CD4-positive, alpha-beta T cell (primary cell): ENCODE measurements at regions not wholly inside any gene's neighbourhood (a gene's known extent, or its start where the extent isn't known, plus 50 kb on each side); places are given as distances from the start of the nearest gene placed in this dataset.

Experiments used
- ATAC-seq: fragments of 200-7000 bp; cut with Tn5 transposase; one replicate; pipeline ENCODE4 v1.10.0; 2022; ENCODE audit warnings: mild to moderate bottlenecking; ENCODE audit not compliant: poor library complexity
- CTCF ChIA-PET: fragments of 350-600 bp; sonication (Branson Sonifier 250); formaldehyde crosslinking; loops from one replicate; lab custom pipeline; 2021; ENCODE audit warnings: antibody characterized with exemption, inconsistent platforms; lab: Charles Lee
- POLR2A ChIA-PET: fragments of 350-600 bp; sonication (Branson Sonifier 250); formaldehyde crosslinking; loops from one replicate; lab custom pipeline; 2021; ENCODE audit warnings: antibody characterized with exemption, inconsistent platforms; lab: Charles Lee
- DNase-seq, 14 experiments: peaks; one replicate each; pipeline ENCODE4 v3.0.0-alpha.2; 2013 to 2020; ENCODE audit warnings: mixed read lengths in 2 of 14
- H3K27ac ChIP-seq, 2 donors: one replicate each; pipeline versions ENCODE4 v1.5.1 to v1.7.0; 2013; ENCODE audit warnings: low read length in 2 of 2, low read depth in 1 of 2, mild to moderate bottlenecking in 1 of 2
- H3K27me3 ChIP-seq, 2 experiments: 1 replicate in 1 of 2; 2 replicates in 1 of 2; pipeline versions ENCODE4 v1.6.1 to v1.7.0; 2013; ENCODE audit warnings: low read length in 2 of 2, control low read depth in 1 of 2, mild to moderate bottlenecking in 1 of 2, moderate library complexity in 1 of 2; ENCODE audit not compliant: insufficient read depth in 2 of 2, control insufficient read depth in 1 of 2
- H3K36me3 ChIP-seq: one replicate; pipeline ENCODE4 v1.6.1; 2013; ENCODE audit warnings: low read length, control low read depth; ENCODE audit not compliant: insufficient read depth
- H3K4me1 ChIP-seq: one replicate; pipeline ENCODE4 v1.6.1; 2013; ENCODE audit warnings: low read length, control low read depth; ENCODE audit not compliant: insufficient read depth
- H3K4me3 ChIP-seq: one replicate; pipeline ENCODE4 v1.5.1; 2013; ENCODE audit warnings: mild to moderate bottlenecking, low read length, moderate library complexity
- H3K9me3 ChIP-seq, 2 experiments: 1 replicate in 1 of 2; 2 replicates in 1 of 2; pipeline versions ENCODE4 v1.6.1 to v1.7.0; 2013; ENCODE audit warnings: low read length in 2 of 2, mild to moderate bottlenecking in 2 of 2, control low read depth in 1 of 2, moderate library complexity in 1 of 2; ENCODE audit not compliant: control insufficient read depth in 1 of 2, insufficient read depth in 1 of 2
- H3K27ac Mint-ChIP-seq: one replicate; pipeline ENCODE4 v1.8.0; 2020; ENCODE audit warnings: mixed read lengths
- H3K27me3 Mint-ChIP-seq: one replicate; pipeline ENCODE4 v1.8.0; 2021; ENCODE audit warnings: mixed read lengths
- H3K36me3 Mint-ChIP-seq: one replicate; pipeline ENCODE4 v1.8.0; 2021; ENCODE audit warnings: low read depth, mixed read lengths
- H3K4me1 Mint-ChIP-seq: one replicate; pipeline ENCODE4 v1.8.0; 2021; ENCODE audit warnings: low read depth, mixed read lengths
- H3K4me3 Mint-ChIP-seq: one replicate; pipeline ENCODE4 v1.8.0; 2020; ENCODE audit warnings: mild to moderate bottlenecking, mixed read lengths
- H3K9me3 Mint-ChIP-seq: one replicate; pipeline ENCODE4 v1.8.0; 2020; ENCODE audit warnings: mixed read lengths
- intact Hi-C, 2 experiments: fragments of 100-400 bp; cut with DNase I in 1 of 2; cut with micrococcal nuclease in 1 of 2; formaldehyde crosslinking; loops; one replicate each; pipeline versions ENCODE4 v1.15.1 to v1.9.0; 2023 to 2025; cut with DNase I, micrococcal nuclease
- TF ChIP-seq, protein P1 (sequence below): fragments of 200-600 bp; IDR thresholded peaks from one replicate; pipeline ENCODE4 v1.8.0; 2022; ENCODE audit warnings: antibody characterized with exemption, mild to moderate bottlenecking

DNA sequence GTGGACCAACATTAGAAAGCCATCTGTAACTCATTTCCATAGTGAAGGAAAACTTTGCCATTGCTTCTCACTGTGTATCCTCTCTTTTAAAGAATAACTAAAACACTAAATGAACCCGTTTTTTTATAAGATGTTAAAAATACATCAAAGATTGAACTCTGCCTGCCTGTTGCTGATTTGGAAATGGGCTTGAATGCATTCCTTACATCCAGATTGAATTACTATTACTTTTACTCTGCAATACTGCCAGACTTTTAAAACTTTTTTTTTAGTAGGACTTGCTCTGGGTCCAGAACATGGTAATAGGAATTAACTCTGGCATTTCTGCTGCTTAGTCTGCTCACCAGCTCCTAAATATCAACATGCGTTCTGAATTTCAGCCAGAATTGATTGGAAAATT, 176.8 kb upstream of the PAPPA start:
- ATAC-seq (no peak), DNase-seq (no peak)
- intact Hi-C loops, result no loop called here
- H3K4me1 ChIP-seq, result no peaks in the 10 kb centered on the region
- no peaks in the 10 kb centered on the region for H3K27me3 ChIP-seq
- H3K4me3 ChIP-seq, result no peak overlapping the region
- Mint-ChIP-seq H3K4me3 (no peak overlapping the region), H3K9me3 (peaks cover 8% of the 10 kb centered on the region), H3K27ac (no peak overlapping the region), H3K27me3 (no peaks in the 10 kb centered on the region), H3K4me1 (no peaks in the 10 kb centered on the region), H3K36me3 (no peaks in the 10 kb centered on the region)
- H3K9me3 ChIP-seq, result no peaks in the 10 kb centered on the region
- no peaks in the 10 kb centered on the region for H3K36me3 ChIP-seq
- TF ChIP-seq, protein P1, sequence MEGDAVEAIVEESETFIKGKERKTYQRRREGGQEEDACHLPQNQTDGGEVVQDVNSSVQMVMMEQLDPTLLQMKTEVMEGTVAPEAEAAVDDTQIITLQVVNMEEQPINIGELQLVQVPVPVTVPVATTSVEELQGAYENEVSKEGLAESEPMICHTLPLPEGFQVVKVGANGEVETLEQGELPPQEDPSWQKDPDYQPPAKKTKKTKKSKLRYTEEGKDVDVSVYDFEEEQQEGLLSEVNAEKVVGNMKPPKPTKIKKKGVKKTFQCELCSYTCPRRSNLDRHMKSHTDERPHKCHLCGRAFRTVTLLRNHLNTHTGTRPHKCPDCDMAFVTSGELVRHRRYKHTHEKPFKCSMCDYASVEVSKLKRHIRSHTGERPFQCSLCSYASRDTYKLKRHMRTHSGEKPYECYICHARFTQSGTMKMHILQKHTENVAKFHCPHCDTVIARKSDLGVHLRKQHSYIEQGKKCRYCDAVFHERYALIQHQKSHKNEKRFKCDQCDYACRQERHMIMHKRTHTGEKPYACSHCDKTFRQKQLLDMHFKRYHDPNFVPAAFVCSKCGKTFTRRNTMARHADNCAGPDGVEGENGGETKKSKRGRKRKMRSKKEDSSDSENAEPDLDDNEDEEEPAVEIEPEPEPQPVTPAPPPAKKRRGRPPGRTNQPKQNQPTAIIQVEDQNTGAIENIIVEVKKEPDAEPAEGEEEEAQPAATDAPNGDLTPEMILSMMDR, result no peak
- ChIA-PET POLR2A (no interaction called here), CTCF (no interaction called here)
- H3K27ac ChIP-seq, result no peak overlapping the region

DNA sequence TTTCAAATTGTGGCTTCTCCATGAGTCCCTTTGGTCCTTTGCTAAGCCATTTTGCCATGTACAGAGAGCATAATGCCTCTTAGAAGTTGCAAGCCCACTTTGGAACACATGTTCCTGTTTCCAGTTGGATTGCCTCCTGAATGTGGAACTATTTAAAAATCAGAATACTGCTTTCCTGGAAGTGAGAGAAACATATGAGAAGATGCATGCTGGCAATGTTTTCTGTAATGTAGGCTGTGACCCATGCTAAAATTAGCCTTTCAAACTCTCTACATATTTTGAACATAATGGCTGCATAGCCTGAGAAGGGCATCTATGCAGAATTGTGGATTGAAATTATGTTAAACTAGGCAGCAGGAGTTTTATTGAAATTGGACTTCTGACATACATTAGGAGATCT, 175.5 kb upstream of the PAPPA start:
- Mint-ChIP-seq H3K27me3 (no peaks in the 10 kb centered on the region), H3K27ac (no peak overlapping the region), H3K9me3 (peaks cover 3% of the 10 kb centered on the region), H3K4me1 (no peaks in the 10 kb centered on the region), H3K36me3 (no peaks in the 10 kb centered on the region), H3K4me3 (no peak overlapping the region)
- no peak overlapping the region for H3K4me3 ChIP-seq
- H3K27me3 ChIP-seq, result no peaks in the 10 kb centered on the region
- H3K27ac ChIP-seq, result no peak overlapping the region
- ChIA-PET CTCF (no interaction called here), POLR2A (no interaction called here)
- DNase-seq (no peak), ATAC-seq (no peak)
- no peaks in the 10 kb centered on the region for H3K36me3 ChIP-seq
- no peaks in the 10 kb centered on the region for H3K9me3 ChIP-seq
- TF ChIP-seq, protein P1, result no peak
- H3K4me1 ChIP-seq, result no peaks in the 10 kb centered on the region
- intact Hi-C loops, result no loop called here

DNA sequence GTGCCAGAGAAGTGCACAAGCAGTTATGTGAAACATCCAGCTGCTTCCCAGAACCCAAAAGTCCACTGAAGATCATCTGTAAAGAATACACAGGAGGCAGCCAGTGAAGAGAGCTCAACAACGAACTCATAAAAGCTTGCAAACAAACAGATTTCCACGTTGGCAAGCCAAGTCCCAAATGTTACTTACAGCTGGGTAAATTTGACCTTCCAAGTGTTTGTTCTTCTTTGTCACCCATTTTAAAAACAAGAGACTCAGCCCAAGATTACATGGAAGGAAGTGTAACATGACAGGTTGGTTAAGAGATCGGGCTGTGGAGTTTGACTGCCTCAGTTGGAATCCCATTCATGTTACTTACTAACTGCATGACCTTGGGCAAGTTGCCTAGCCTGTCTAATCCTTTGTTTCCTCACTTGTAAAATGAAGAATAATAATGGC, 174.9 kb upstream of the PAPPA start:
- no peaks in the 10 kb centered on the region for H3K9me3 ChIP-seq
- no peaks in the 10 kb centered on the region for H3K27me3 Mint-ChIP-seq
- H3K9me3 Mint-ChIP-seq, result peaks cover 3% of the 10 kb centered on the region
- no peaks in the 10 kb centered on the region for H3K27me3 ChIP-seq
- H3K4me1 ChIP-seq, result no peaks in the 10 kb centered on the region
- no peak overlapping the region for H3K27ac Mint-ChIP-seq
- no peaks in the 10 kb centered on the region for H3K36me3 ChIP-seq
- CTCF ChIA-PET, result no interaction called here
- DNase-seq (no peak), ATAC-seq (no peak)
- no peak overlapping the region for H3K27ac ChIP-seq
- TF ChIP-seq, protein P1, result no peak
- no peak overlapping the region for H3K4me3 Mint-ChIP-seq
- POLR2A ChIA-PET, result no interaction called here
- no peaks in the 10 kb centered on the region for H3K4me1 Mint-ChIP-seq
- no peaks in the 10 kb centered on the region for H3K36me3 Mint-ChIP-seq
- H3K4me3 ChIP-seq, result no peak overlapping the region
- intact Hi-C loops, result no loop called here
